ENCODE measurements at regions not wholly inside any gene's neighbourhood (a gene's known extent, or its start where the extent isn't known, plus 50 kb on each side); places are given as distances from the start of the nearest gene placed in this dataset.

DNA sequence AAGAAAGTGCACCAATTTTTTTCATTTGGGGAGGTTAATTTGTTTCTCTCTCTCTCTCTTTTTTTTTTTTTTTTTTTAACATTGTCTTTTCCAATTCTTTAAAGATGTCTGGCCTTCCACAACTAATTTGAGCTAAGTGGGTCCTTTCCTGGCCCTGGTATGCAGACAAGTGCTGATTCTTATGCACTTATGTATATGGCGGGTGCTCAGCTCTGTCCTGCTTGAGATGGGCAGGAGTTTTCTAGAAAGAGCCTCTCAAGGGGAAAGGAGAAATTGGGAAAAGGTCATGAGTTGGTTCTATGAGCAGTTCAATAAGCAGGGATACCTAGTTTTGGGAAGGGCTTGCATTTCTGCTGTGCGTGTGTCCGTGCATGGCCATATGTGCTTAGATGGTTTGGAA, 67.8 kb upstream of the NPVF start:
- ATAC-seq (no peak), DNase-seq (no peak)
- intact Hi-C loops (cut with DNase I): no loop called here
- no peak overlapping the region for H3K27ac ChIP-seq
- no peaks in the 10 kb centered on the region for H3K9me3 ChIP-seq
- TF ChIP-seq, protein P1, sequence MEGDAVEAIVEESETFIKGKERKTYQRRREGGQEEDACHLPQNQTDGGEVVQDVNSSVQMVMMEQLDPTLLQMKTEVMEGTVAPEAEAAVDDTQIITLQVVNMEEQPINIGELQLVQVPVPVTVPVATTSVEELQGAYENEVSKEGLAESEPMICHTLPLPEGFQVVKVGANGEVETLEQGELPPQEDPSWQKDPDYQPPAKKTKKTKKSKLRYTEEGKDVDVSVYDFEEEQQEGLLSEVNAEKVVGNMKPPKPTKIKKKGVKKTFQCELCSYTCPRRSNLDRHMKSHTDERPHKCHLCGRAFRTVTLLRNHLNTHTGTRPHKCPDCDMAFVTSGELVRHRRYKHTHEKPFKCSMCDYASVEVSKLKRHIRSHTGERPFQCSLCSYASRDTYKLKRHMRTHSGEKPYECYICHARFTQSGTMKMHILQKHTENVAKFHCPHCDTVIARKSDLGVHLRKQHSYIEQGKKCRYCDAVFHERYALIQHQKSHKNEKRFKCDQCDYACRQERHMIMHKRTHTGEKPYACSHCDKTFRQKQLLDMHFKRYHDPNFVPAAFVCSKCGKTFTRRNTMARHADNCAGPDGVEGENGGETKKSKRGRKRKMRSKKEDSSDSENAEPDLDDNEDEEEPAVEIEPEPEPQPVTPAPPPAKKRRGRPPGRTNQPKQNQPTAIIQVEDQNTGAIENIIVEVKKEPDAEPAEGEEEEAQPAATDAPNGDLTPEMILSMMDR (IDR thresholded peaks at IDR 0.05): no peak
- TF ChIP-seq POLR2A (IDR thresholded peaks at IDR 0.05): no peak
- no peaks in the 10 kb centered on the region for H3K27me3 ChIP-seq
- no peaks in the 10 kb centered on the region for H3K36me3 ChIP-seq
- WGBS (ENCODE audit: insufficient coverage, low coverage, low lambda C conversion rate, missing lambda C conversion rate): 100% methylated on average over 1 of the region's 3 CpGs
- H3K4me3 ChIP-seq: no peak overlapping the region
- H3K4me1 ChIP-seq: no peaks in the 10 kb centered on the region

DNA sequence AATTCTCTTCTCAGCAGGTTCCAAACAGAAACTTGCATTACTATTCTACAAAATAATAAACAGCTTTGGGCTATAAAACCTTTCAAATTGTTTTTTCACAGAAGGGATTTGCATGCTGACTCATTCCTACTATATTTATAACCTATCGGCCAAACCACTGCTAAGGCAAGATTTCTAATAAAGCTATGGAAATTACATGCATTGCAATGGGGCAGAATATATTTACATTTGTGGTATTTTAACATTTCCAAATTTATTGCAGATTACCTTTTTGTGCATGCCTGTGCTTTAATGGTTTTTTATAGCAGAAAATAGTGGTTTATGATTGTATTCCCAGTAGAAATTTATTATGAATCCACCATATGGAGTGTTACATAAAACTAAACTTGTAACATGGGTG, 69.0 kb upstream of the NPVF start:
- TF ChIP-seq POLR2A (IDR thresholded peaks at IDR 0.05): no peak
- TF ChIP-seq, protein P1 (IDR thresholded peaks at IDR 0.05): no peak
- Histone ChIP-seq H3K4me3 (no peak overlapping the region), H3K27me3 (no peaks in the 10 kb centered on the region), H3K9me3 (no peaks in the 10 kb centered on the region), H3K27ac (no peak overlapping the region), H3K4me1 (no peaks in the 10 kb centered on the region), H3K36me3 (no peaks in the 10 kb centered on the region)
- intact Hi-C loops (cut with DNase I): no loop called here
- ATAC-seq (no peak), DNase-seq (no peak)
- 81% methylated on average over 1 of the region's 1 CpG for WGBS (ENCODE audit: insufficient coverage, low coverage, low lambda C conversion rate, missing lambda C conversion rate)

DNA sequence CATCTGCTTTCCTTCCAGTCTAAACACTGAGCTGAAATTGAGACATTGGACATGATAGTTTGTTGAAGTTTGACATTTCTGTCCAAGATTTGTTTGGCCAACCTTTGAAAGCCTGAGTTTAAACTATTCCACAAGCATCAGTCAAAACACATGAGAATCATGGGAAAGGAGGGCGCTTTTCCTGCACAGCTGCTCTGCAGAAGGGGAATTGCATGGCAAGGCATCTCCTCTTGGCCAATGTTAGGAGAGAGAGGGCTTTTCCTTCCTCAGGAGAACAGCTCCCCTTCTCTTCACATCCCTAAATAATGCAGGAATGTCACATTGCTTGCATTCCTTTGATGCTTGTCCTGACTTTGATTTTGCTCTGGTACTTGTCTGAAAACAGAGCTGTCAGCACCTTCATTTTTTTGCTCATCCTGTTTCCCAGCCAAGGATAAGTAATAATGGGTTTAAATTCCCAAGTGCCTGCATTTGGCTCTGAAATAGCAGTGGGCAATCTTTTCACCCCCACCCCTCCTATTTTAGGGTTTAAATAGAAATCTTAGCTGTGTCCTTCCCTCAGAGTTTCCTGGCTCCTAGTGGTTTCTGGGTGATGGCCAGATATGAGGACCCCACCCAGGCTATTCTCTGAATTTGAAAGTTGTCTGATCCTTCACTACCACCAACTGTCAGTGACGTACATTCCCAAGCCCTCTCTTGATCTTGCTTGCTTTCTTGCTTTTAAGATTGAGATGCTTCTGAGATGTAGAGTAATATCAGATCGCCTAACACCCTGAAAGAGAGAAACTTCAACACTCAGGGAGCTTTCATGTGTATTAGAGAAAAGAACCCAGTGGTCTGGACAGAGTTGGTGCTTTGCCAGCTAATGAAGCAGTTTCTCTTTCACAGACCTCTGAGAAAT, 75.2 kb upstream of the NPVF start:
- no peak overlapping the region for H3K4me3 ChIP-seq
- ATAC-seq: no peak
- DNase-seq: no peak
- TF ChIP-seq, protein P1 (IDR thresholded peaks at IDR 0.05): no peak
- TF ChIP-seq POLR2A (IDR thresholded peaks at IDR 0.05): no peak
- WGBS (ENCODE audit: insufficient coverage, low coverage, low lambda C conversion rate, missing lambda C conversion rate): 46% methylated on average over 3 of the region's 3 CpGs
- H3K36me3 ChIP-seq: no peaks in the 10 kb centered on the region
- intact Hi-C loops (cut with DNase I): no loop called here
- no peaks in the 10 kb centered on the region for H3K27me3 ChIP-seq
- no peaks in the 10 kb centered on the region for H3K9me3 ChIP-seq
- H3K4me1 ChIP-seq: no peaks in the 10 kb centered on the region
- H3K27ac ChIP-seq: no peak overlapping the region

DNA sequence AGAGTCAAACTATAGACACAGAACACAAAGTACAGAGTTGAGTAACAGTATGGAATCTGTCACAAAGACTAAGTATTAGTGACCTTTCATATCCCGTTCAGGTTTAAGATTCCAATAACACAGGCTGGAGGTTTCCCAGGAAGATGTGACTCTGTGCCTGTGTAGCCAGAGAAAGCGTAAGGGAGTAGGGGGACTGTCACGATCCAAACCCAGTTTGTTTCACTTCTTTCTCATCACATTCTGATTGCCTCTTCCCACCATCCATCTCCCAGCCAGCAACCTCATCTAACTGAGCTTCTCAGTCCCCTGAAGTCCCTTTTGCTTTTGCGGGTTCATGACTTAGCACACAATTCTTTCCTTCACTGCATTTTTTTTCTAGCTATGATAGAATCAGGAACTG, 76.4 kb upstream of the NPVF start:
- no peak for ATAC-seq
- no peaks in the 10 kb centered on the region for H3K9me3 ChIP-seq
- no peak for DNase-seq
- H3K27ac ChIP-seq: no peak overlapping the region
- no peaks in the 10 kb centered on the region for H3K4me1 ChIP-seq
- H3K27me3 ChIP-seq: no peaks in the 10 kb centered on the region
- no peak for TF ChIP-seq POLR2A (IDR thresholded peaks at IDR 0.05)
- TF ChIP-seq, protein P1 (IDR thresholded peaks at IDR 0.05): no peak
- no peaks in the 10 kb centered on the region for H3K36me3 ChIP-seq
- 66% methylated on average over 4 of the region's 4 CpGs for WGBS (ENCODE audit: insufficient coverage, low coverage, low lambda C conversion rate, missing lambda C conversion rate)
- no peak overlapping the region for H3K4me3 ChIP-seq
- intact Hi-C loops (cut with DNase I): no loop called here
